Hypothalamus (tissue), 51 donors: ENCODE measurements at regions not wholly inside any gene's neighbourhood (a gene's known extent, or its start where the extent isn't known, plus 50 kb on each side); places are given as distances from the start of the nearest gene placed in this dataset.

Source experiments
- DNase-seq, 51 donors: peaks; one replicate each; lab custom pipeline; 2025; lab: John Stamatoyannopoulos, UW

DNA sequence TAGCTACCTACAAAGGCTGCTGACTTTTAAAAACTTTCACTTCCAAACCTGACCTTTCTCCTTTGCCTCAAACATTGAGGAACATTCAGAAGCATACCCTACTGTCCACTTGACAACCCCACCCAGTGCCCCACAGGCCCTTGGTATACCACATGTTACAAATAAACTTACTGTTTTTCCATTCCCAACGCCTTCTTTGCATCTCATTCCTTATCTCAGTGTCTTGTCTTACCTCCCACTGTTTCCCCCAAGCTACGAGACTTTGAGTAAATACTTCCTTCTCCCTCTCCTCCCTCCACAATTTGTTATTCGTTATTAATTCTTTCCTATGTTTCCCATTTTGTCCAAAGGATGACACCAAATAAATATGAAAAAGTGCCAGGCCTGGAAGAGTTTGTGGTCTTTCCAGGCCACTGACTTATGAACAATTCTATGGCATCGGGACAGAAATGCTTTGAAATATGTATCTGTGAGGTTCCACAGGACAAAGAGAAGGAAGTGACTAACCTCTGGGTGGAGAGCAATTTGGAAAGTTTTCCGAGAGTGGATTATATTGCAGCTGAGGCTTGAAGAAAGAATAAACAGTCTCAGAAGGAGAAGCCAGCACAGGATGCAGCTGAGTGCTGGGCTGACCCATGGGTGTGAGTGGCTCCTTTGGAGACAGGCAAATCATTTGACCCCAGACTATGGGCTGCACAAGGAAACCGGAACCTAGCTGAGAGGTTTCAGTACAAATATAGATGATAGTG is 409.0 kb downstream of the LPIN1 start:
- DNase-seq, result no peak

DNA sequence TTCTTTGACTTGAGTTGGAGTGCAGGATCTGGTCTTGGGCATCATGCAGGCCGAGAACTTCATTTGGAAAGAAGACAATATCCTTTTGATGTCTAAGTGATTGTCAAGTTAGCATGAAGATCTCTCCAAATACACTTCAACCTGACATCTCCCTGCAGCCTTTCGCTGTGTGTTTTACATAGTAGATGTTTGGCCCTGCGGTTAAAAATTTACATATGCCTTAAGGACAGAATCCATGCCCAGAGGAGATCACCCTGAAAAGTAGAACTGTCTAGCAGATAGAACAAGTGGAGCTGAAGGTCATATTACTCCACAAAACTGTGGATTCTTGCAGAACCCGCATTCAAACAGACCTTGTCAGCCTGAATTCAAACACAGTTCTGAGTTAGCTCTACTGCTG is 409.9 kb downstream of the LPIN1 start:
- no peak for DNase-seq

DNA sequence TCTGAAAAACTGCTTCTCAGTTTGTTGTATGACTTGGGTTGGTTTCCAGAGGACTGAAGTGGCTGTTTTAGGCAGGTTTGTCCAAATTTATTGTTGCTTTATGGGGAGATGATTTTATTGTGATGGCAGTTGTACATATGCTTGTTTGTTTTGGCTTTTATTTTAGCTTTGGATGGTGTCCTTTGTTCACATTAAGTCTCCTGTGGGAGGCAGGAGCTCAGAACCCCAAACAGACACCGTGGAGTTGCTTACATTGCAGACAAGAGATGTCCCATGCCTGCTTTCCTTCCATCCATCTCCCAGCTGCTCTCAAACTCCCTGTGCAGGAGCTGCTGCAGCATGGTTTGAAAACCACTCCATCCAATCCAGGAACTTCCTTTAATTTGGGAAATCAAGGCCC is 414.7 kb downstream of the LPIN1 start:
- no peak for DNase-seq

DNA sequence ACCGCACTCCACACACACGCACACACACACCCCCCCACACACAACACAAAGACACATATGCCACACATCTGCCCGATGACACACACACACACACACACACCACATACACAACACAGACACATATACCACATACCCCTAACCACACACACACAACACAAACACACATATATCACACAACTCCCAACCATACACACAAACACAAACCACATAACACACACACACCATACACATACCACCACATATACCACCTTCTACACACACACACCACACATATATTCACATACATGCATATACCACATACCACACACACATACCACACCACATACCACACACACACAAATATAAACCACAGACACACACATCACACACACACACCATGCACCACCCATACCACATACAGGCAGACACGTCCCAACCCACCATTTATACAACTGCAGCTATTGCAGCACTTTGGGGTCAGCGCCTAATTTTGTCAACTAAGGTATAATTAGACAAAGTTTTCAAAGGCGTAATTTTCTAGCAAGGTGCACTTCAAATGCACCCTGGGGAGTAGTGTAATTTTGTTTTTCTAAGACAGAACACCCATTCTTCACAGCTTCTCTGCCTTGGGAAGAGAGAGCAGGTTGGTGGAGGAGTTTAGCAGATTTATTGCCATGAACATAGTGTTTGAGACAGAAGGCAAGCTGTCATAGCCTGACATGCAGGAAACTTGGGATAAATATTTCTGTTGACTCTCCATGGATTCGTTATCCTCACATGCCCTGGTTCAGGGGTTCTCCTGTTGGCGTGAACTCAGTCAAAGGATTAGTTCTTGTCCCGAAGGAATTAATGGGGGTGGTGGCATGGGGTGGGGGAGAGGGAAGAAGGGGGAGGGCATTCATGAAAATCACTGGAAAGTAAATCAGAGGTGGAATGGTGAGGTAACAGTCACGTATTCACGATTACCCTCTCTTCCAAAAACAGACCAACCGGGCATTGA is 416.1 kb downstream of the LPIN1 start:
- DNase-seq, result no peak

DNA sequence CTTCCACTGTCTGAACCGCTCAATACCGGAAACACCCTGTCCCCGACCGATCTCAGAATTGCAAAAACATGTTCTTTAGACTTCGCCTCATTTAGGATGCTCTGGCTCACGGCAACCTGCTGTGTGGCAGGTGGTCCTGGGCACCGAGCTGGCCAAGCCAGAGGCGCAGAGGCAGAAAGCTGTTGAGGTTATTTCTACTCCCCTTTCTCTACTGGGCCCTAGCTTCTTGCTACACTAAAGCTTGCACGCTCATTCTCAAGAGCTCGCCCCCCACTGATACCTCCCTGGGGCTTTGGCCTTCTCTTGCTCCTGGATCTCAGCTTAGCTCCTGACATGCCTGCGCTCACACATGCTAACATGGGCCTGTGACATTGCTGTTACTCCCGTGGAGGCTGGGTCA is 417.4 kb downstream of the LPIN1 start:
- DNase-seq, result no peak

DNA sequence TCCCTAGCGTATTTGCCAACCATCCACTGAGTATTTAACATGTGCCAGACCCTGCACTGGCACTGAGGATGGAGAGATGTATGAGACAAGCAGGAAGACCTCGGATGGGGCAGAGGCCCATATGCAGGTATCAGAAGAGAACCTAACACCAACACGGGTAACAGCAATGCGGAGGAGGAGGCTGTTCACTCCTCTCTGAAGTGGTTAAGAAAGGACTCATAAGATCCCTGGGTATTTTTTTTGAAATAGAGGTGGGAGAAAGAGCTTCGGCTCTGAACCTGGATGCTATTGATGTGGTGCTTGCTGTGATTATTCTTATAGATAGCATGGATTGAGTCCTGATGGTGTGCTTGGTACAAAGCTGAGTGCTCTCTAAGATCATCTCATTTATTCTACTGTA is 418.3 kb downstream of the LPIN1 start:
- no peak for DNase-seq

DNA sequence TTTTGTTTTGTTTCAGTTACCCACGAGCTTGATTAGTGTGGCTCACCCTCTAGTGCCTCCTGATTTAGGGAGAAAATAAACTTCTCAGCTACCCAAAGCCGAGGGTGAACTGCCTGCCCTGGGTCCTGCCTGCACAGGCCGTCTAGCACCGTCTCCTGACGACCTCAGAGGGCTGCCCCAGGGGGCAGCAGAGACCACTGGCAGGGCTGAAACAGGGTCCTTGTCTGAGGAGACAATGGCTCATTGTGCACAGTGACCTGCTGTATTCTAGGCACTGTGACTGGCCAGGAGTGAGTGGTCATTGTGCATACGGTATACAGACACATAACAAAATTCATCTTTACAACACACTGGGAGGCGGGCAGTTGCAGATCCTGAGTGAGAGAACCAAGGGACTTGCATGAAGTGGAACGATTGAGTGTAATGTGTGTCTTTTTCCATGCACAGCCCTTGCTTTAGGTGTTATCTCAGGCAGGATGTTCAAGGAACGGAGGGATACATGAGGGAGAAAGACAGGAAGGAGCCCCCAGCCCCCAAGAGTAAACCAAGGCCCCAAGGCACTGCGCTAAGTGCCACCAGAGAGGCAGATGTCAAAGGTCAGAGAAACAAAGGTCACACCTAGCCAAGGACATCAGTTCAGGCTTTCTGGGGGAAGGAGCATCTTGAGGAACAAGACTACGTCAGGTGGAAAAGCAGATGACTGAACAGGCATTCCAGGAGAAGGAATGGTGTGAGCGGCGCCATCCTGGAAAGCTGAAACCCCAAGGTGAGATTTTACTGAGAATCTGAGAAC is 421.3 kb downstream of the LPIN1 start:
- DNase-seq, result peak in 42 of 51 donors; percentile 7 to 83 (median 48)

DNA sequence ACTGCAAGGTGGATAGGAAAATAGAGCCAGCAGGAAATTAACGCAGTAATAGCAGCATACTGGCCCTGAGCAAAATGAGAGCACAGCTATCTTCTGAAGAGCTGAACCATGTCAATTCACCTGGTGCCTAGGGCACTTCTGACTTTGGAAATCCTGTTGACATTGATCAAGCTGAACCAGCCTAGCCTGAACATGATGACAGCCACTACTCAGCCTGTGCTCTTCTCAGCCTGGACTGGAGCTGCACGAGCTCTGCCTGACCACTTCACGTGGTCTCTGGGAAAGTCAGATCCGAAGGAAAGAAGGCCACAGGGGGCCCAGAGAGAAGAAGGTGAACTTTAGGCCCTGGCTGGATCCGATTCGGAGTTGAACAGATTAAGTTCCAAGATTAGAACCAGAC is 421.9 kb downstream of the LPIN1 start:
- no peak for DNase-seq

DNA sequence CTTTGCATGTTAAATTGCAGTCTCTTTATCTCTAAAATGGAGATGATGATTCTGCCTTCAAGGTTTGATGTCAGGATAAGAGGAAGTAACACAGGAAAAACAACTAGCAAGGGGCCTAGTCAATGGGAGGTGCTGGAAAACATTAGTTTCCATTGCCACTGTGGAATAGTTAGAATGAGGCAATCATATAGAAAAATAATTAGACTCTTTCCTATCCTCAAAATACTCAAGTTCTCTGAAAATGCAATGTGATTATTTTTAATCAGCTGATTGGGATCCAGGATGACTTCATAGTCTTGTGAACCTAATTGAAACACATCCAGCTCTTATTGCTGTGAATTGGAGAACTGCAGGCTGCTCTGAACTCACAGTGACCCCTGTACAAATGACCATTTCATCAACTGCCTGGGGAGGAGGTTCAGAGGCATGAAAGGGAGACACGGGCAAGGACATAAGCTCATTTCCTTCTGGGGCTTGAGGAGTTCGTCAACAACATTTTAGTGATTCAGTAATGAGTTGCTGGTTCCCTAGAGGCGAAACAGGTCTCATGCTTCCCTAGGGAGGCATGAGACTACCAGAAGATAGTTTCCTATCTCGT is 422.5 kb downstream of the LPIN1 start:
- DNase-seq, result peak in 4 of 51 donors; percentile 5 to 31 (median 9)

DNA sequence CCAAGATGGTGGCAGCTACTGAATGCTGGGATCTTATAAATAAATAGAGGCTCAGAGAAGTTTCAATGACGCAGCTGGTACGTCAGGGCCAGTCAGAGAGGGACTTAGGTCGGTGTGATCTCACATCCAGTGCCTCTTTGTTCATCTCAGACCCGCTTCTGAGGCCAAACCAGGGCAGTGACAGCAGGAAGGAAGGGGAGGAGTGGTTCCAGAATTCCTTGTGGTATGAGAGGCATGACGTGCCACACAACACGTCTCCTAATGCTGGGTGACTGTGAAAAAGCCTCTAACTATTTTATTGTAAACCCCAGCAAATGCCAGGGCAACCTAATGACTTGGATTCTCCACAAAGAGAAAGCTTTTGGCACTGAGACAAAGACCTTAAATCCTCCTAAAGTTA is 423.3 kb downstream of the LPIN1 start:
- peak in 14 of 51 donors; percentile 6 to 48 (median 22) for DNase-seq

DNA sequence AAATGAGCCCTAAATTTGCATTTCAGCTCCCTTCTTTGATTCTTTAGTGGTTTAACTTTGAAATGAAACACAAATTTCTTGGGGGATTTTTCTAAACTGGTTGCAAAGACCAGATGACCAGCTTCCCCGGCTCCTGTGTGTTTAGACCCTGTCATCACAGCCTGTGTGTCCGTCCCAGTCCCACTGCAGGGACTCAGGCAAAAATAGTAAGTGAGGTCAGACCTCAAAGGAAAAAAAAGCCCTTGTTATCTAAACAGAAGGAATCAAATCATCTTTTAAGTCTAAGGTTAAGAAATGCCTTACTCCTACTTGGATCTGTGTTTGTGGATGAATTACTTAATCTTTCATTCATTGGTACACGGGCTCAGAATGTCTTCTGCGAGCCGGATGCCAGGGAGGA is 423.7 kb downstream of the LPIN1 start:
- DNase-seq, result peak in 1 of 51 donors; percentile 23

DNA sequence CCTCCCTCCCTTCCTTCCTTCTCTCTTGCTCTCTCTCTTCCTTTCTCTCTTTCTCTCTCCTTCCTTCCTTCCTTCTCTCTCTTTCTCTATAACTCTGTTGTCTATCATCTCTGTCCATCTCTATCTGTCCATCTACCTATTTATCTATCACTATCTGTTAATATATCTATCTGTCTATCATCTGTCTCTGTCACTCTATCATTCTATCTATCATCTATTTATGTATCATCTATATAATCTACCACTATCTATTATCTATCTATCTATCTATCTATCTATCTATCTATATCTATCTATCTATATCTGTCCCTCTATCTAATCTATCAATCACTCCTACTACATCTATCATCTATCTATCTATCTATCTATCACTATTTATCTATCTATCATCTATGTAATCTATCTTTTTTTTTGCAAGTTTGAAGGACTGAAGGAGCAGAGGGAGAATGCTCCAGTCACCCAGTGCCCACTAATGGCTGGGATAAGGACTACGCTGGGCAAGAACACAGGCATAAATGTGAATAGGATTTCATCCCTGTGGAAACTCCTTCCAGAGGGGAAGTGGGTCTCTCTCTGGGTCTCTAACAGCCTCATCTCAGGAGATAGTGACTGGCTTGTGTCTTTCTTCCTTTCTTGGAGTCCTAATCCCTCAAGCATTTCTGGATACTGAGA is 427.0 kb downstream of the LPIN1 start:
- DNase-seq, result no peak

DNA sequence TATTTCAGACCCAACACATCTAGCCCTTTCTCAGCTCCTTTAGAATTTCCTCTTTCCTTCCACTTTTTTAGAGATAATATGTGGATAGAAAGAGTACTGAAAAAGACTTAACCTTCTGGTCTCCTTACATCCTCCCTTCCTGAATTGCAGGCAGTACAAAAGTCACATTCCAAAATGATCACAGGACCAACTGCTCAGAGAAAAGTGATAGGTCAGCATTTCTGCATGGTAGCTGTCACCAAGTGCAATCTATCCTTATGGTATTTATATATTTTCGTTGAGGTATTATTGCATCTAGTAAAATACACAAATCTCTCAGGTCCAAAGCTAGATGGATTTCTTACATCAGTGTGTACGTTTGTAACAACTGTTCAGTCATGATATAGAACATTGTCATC is 427.5 kb downstream of the LPIN1 start:
- DNase-seq, result no peak

DNA sequence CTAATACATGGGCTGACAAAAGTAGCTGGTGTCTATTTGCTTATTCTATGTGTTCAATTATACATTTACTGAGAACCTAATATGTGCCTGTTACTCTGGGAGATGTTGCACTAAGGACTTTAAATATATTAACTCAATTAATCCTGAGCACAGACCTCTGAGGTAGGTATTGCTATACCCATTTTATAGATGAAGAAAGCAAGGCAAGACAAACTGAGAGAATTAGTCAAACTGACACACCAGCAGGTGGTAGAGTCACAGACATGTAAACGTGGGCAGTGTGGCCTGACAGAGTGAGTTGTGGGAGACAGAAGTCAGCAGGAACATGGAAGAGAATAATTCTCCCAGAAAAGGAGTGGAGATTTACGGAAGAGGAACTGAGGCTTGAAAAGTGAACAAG is 428.9 kb downstream of the LPIN1 start:
- no peak for DNase-seq

DNA sequence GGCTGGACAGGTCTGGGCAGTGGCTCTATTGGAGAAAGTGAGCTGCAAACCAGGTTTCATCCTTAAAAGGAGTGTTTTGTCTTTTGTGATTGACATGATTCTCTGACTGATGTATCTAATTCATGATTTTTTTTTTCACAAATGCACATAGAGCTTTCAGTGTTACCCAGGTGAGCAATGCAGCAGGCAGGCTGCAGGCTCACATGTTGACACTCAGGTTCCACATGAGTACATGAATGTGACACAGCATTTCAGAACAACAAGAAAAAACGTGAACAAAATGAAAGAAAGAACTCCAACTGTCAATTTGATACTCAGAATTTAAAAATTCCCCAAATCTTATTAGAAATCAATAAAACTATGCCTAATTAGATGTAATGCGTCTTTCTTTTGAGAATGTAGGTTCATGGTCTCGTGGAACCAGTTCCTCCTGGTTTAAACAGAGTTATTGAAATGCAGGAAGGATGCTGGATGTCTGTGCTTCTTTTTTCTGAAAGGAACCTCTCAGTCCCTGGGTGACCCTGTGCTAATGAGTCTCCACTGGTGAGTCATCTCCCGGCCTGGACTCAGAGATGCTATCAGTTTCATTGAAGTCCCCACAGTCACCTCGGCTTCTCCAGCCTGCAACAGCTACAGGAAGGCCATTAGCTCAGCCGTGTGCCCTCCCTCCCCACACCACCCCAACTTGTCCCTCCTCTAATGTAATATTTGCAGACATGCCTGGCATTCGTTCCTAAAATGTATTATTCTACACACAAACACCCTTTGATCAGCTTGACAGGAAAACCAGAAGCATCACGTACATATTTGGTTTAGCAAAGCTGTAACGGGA is 430.4 kb downstream of the LPIN1 start:
- DNase-seq, result peak in 13 of 51 donors; percentile 5 to 53 (median 21)

DNA sequence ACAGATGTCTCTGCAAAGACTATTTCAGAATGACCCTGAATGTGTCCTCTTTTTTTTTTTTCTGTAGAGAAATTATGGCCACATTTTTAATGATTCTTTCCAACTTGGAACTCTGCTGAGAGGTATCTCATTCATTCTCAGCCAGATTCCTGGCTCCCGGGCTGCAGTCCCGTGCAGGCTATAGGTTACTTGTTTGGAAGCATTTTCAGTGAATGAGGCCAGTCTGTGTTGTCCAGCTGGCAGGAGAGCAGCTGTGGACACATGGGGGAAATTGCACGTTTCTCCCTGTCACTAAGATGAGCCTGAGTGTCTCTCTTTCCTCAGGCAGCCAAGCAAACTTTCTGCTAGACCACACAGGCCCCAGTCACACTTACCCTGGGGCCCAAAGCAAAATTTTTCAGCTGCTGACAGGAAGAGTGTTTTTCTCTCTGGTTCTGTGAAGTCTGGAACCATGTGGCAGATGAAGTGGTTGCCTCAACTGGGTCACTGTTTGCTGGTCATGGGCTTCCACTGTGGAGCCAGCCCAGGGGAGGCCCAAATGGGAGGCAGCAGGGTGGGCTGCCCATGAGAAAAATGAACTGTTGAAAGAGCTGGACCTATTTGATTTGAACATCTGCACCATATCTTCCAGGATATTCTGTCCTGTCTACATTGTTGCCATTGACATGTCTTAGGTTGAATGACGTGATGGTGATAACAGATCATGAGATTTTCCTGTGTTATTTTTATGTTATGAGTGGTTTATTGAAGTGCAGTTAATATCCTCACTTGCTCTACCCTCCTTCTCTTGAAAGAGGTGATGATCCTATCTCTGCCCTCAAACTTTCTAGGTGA is 431.2 kb downstream of the LPIN1 start:
- DNase-seq, result peak in 1 of 51 donors; percentile 17

DNA sequence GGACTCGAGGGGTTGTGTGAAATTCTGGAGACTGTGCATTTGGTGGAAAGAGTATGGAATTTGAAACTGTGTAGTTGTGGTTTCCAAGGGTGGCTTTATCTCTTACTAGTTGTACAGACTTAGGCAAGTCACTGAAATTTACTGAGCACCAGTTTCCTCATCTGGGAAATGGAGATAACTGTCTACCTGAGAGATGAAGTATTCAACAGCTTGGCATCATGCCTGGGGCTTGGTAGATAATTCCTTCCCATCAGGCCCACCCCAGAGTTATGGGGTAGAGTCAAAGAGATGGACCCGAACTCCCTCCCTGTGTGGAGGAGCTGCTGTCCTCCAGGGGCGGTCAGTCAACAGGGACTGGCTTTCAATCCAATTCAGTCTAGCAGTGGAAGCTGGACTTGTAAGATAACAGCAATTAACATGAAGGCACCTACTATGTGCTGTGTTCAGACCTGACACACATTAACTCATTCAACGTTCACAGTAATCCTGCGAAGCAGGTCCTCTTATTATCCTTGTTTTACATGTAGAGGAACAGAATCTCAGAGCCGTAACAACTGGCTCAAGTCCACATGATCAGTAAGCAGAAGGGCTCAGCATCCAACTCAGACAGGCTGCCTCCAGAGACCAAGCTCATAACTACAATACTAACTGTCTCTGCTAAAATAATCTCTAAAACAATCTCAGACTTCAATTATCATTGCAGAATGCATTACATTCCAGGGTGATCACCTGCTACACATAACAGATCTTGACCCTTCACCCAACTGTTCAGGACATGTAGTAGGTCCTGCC is 432.1 kb downstream of the LPIN1 start:
- DNase-seq, result no peak
